PFSK-1 (cell line): ENCODE measurements at regions not wholly inside any gene's neighbourhood (a gene's known extent, or its start where the extent isn't known, plus 50 kb on each side); places are given as distances from the start of the nearest gene placed in this dataset.

Experiments used
- FOXP2 ChIP-seq: optimal IDR thresholded peaks from 2 replicates; pipeline ENCODE3; 2011; ENCODE audit warnings: borderline replicate concordance, control low read depth, inconsistent platforms; ENCODE audit not compliant: insufficient read depth; ENCODE audit errors: extremely low read length, extremely low read depth
- POLR2AphosphoS5 ChIP-seq: IDR thresholded peaks from 2 replicates; pipeline ENCODE4 v1.6.1; 2012; ENCODE audit warnings: low read depth, mild to moderate bottlenecking, control low read depth, low read length, moderate library complexity
- REST ChIP-seq, 2 experiments: IDR thresholded peaks; 2 replicates each; pipeline versions ENCODE4 v1.6.1 to v1.8.0; 2011 to 2012; ENCODE audit warnings: low read depth in 2 of 2, low read length in 2 of 2, control low read depth in 1 of 2, inconsistent platforms in 1 of 2, mild to moderate bottlenecking in 1 of 2, moderate library complexity in 1 of 2; ENCODE audit not compliant: insufficient read depth in 1 of 2
- SIN3A ChIP-seq: IDR thresholded peaks from 2 replicates; pipeline ENCODE4 v1.6.1; 2012; ENCODE audit warnings: mild to moderate bottlenecking, low read length, moderate library complexity, borderline replicate concordance; ENCODE audit not compliant: insufficient read depth
- TAF1 ChIP-seq: IDR thresholded peaks from 2 replicates; pipeline ENCODE4 v1.6.1; 2012; ENCODE audit warnings: low read length, control low read depth, borderline replicate concordance; ENCODE audit not compliant: insufficient read depth

- TF ChIP-seq TAF1: no peak
- TF ChIP-seq SIN3A: no peak
- TF ChIP-seq FOXP2: no peak
- no peak for TF ChIP-seq REST (IDR thresholded peaks at IDR 0.05; ENCODE audit: insufficient read depth in 1 of 2, low read depth in 2 of 2, low read length in 2 of 2)
- no peak for TF ChIP-seq POLR2AphosphoS5
Observed at GRCh38 chr1:218965821-218966220, 207.9 kb upstream of the LYPLAL1 start.

- no peak for TF ChIP-seq SIN3A
Observed at GRCh38 chr1:218967254-218967653, 206.4 kb upstream of the LYPLAL1 start.

- TF ChIP-seq TAF1 (no peak), REST (IDR thresholded peaks at IDR 0.05; ENCODE audit: insufficient read depth in 1 of 2, low read depth in 2 of 2, low read length in 2 of 2) (no peak), FOXP2 (no peak), POLR2AphosphoS5 (no peak), SIN3A (no peak)
Observed at GRCh38 chr1:218967836-218968235, 205.8 kb upstream of the LYPLAL1 start.

- TF ChIP-seq FOXP2 (no peak), REST (IDR thresholded peaks at IDR 0.05; ENCODE audit: insufficient read depth in 1 of 2, low read depth in 2 of 2, low read length in 2 of 2) (no peak), POLR2AphosphoS5 (no peak), SIN3A (no peak), TAF1 (no peak)
Observed at GRCh38 chr1:218969006-218969405, 204.7 kb upstream of the LYPLAL1 start.

DNA sequence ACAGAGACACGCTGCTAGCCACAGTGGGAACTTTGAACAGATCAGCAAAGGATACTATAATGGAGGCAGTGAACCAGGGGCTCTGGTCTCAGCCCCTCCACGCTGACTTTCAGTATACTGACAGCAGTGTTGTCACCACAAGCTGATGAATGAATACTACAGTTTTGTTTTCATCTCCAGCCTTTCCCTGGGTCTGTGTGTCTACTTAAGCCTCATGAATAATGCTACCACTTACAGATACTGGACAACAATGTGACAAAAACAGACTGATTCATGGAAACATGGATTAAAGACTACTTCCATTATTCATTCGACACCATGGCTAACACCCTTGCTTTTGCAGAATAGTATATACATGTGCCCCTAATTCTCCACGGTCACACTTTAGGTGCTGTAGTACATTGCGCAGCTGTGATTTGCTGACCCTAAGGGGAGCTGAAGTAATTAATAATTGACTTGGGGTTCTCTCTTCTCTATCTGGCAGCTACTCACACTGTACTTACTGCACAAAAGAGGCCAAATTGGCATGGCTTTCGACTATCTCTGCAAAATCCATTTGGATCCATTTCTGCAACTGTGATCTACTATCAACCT, 203.2 kb upstream of the LYPLAL1 start:
- TF ChIP-seq TAF1 (no peak), SIN3A (no peak), REST (IDR thresholded peaks at IDR 0.05; ENCODE audit: insufficient read depth in 1 of 2, low read depth in 2 of 2, low read length in 2 of 2) (no peak), FOXP2 (no peak), POLR2AphosphoS5 (no peak)
